ENCODE measurements at regions not wholly inside any gene's neighbourhood (a gene's known extent, or its start where the extent isn't known, plus 50 kb on each side); places are given as distances from the start of the nearest gene placed in this dataset.

- WGBS, 4 donors: 91 to 100% (median 95%) methylated on average over 1 of the region's 1 CpG
- ATAC-seq: no peak
- Histone ChIP-seq H3K27me3 (no peaks in the 10 kb centered on the region), H3K36me3 (no peaks in the 10 kb centered on the region), H3K4me1 (peaks cover 0 to 15% (median 3%) of the 10 kb centered on the region in 12 donors), H3K27ac (no peak overlapping the region), H3K4me3 (no peak overlapping the region), H3K9me3 (peaks cover 0 to 11% (median 3%) of the 10 kb centered on the region in 12 donors)
- intact Hi-C loops (cut with DNase I): no loop called here
- no peak for DNase-seq
- TF ChIP-seq, protein P1, sequence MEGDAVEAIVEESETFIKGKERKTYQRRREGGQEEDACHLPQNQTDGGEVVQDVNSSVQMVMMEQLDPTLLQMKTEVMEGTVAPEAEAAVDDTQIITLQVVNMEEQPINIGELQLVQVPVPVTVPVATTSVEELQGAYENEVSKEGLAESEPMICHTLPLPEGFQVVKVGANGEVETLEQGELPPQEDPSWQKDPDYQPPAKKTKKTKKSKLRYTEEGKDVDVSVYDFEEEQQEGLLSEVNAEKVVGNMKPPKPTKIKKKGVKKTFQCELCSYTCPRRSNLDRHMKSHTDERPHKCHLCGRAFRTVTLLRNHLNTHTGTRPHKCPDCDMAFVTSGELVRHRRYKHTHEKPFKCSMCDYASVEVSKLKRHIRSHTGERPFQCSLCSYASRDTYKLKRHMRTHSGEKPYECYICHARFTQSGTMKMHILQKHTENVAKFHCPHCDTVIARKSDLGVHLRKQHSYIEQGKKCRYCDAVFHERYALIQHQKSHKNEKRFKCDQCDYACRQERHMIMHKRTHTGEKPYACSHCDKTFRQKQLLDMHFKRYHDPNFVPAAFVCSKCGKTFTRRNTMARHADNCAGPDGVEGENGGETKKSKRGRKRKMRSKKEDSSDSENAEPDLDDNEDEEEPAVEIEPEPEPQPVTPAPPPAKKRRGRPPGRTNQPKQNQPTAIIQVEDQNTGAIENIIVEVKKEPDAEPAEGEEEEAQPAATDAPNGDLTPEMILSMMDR (IDR thresholded peaks at IDR 0.05): peak in 1 of 12 donors; percentile 6
- no peak for TF ChIP-seq POLR2A (IDR thresholded peaks at IDR 0.05)
Measured at GRCh38 chr9:87107072-87107471, 159.8 kb upstream of the GAS1 start.

- WGBS, 4 donors: 25 to 41% (median 33%) methylated on average over 1 of the region's 1 CpG
- intact Hi-C loops (cut with DNase I): no loop called here
Measured at GRCh38 chr9:87108661-87109060, 161.4 kb upstream of the GAS1 start.

GRCh38 chr9:87109231-87109631 lies 161.9 kb upstream of the GAS1 start:
- Histone ChIP-seq H3K4me1 (peaks cover 0 to 15% (median 3%) of the 10 kb centered on the region in 12 donors), H3K27me3 (no peaks in the 10 kb centered on the region), H3K36me3 (no peaks in the 10 kb centered on the region), H3K9me3 (peaks cover 0 to 11% (median 3%) of the 10 kb centered on the region in 12 donors), H3K27ac (peak overlapping the region in 7 of 12 donors; percentile 1 to 50 (median 25)), H3K4me3 (no peak overlapping the region)
- intact Hi-C loops (cut with DNase I): no loop called here
- DNase-seq: no peak
- no peak for TF ChIP-seq POLR2A (IDR thresholded peaks at IDR 0.05)
- TF ChIP-seq, protein P1 (IDR thresholded peaks at IDR 0.05): no peak
- WGBS, 4 donors: 82 to 96% (median 89%) methylated on average over 2 of the region's 2 CpGs
- peak in 1 of 4 donors; percentile 46 for ATAC-seq

More at GRCh38 chr9:87108661-87109060, 161.4 kb upstream of the GAS1 start:
- H3K36me3 ChIP-seq: no peaks in the 10 kb centered on the region
- TF ChIP-seq, protein P1 (IDR thresholded peaks at IDR 0.05): no peak
- no peak for TF ChIP-seq POLR2A (IDR thresholded peaks at IDR 0.05)
- peaks cover 0 to 15% (median 3%) of the 10 kb centered on the region in 12 donors for H3K4me1 ChIP-seq
- no peaks in the 10 kb centered on the region for H3K27me3 ChIP-seq
- peak overlapping the region in 7 of 12 donors; percentile 1 to 50 (median 25) for H3K27ac ChIP-seq
- ATAC-seq (peak; percentile 61 to 81 (median 78)), DNase-seq (peak in 4 of 5 donors; percentile 38 to 64 (median 46))
- H3K9me3 ChIP-seq: peaks cover 0 to 11% (median 3%) of the 10 kb centered on the region in 12 donors
- H3K4me3 ChIP-seq: no peak overlapping the region

GRCh38 chr9:87109851-87110250 lies 162.5 kb upstream of the GAS1 start:
- Histone ChIP-seq H3K4me3 (no peak overlapping the region), H3K4me1 (peaks cover 0 to 15% (median 3%) of the 10 kb centered on the region in 12 donors), H3K36me3 (no peaks in the 10 kb centered on the region), H3K27ac (no peak overlapping the region), H3K27me3 (no peaks in the 10 kb centered on the region), H3K9me3 (peaks cover 0 to 11% (median 3%) of the 10 kb centered on the region in 12 donors)
- DNase-seq (no peak), ATAC-seq (no peak)
- TF ChIP-seq, protein P1 (IDR thresholded peaks at IDR 0.05): no peak
- no peak for TF ChIP-seq POLR2A (IDR thresholded peaks at IDR 0.05)
- intact Hi-C loops (cut with DNase I): no loop called here

Measured in heart left ventricle (tissue), 16 donors.